Lower lobe of right lung (tissue), 2 donors: ENCODE measurements at regions not wholly inside any gene's neighbourhood (a gene's known extent, or its start where the extent isn't known, plus 50 kb on each side); places are given as distances from the start of the nearest gene placed in this dataset.

Experiments used
- ATAC-seq, 2 donors: fragments of 200-7000 bp; cut with Tn5 transposase; one replicate each; pipeline ENCODE4 v1.9.1; 2020 to 2022; ENCODE audit warnings: mild to moderate bottlenecking in 2 of 2, moderate library complexity in 2 of 2
- DNase-seq: peaks from one replicate; pipeline ENCODE4 v3.0.0-alpha.2; 2020
- H3K27ac ChIP-seq: fragments of 200-600 bp; one replicate; pipeline ENCODE4 v1.8.0; 2022
- H3K27me3 ChIP-seq: fragments of 200-600 bp; one replicate; pipeline ENCODE4 v1.8.0; 2022; ENCODE audit warnings: low read depth
- H3K36me3 ChIP-seq: fragments of 200-600 bp; one replicate; pipeline ENCODE4 v1.8.0; 2022; ENCODE audit warnings: mild to moderate bottlenecking
- H3K4me1 ChIP-seq: fragments of 200-600 bp; one replicate; pipeline ENCODE4 v1.8.0; 2022
- H3K4me3 ChIP-seq: fragments of 200-600 bp; one replicate; pipeline ENCODE4 v1.8.0; 2022; ENCODE audit warnings: mild to moderate bottlenecking
- H3K9me3 ChIP-seq: fragments of 200-600 bp; one replicate; pipeline ENCODE4 v1.8.0; 2022
- intact Hi-C: fragments of 100-400 bp; cut with DNase I; formaldehyde crosslinking; loops from one replicate; pipeline ENCODE4 v1.11.0; 2022
- TF ChIP-seq, protein P1 (sequence below): fragments of 200-600 bp; IDR thresholded peaks from one replicate; pipeline ENCODE4 v1.8.0; 2022; ENCODE audit warnings: antibody characterized with exemption, mild to moderate bottlenecking
- donor health status: DM: no; HTN: yes; CAD: no; lungs with severe emphysema.

DNA sequence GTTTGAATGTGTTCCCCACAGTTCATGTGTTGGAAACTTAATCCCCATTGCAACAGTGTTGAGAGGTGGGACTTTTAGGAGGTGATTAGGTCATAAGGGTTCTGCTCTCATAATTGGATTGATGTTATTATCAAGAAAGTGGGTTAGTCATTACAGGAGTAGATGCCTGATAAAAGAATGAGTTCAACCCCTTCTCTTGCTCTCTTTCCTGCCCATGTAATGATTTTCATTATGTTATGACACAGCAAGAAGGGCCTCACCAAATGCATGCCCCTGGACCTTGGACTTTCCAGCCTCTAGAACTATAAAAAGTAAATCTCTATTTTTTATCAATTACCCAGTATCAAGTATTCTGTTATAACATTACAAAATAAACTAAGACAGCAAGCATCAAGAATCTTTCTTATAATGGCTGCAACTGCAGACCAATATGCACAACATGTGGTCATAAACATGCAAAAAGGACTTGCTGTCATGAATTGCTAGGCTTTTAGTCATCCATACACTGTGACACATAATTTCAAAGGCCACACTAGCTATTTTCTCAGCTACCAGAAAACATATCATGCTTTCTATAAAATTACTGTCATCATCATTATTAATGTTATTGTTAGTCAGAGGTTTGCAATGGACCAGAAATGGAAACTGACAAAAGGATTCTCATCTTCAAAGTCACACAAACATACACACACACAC, 99.9 kb upstream of the GUCY1A2 start:
- Histone ChIP-seq H3K27me3 (no peaks in the 10 kb centered on the region), H3K9me3 (no peaks in the 10 kb centered on the region), H3K36me3 (no peaks in the 10 kb centered on the region), H3K4me3 (no peak overlapping the region), H3K27ac (no peak overlapping the region), H3K4me1 (no peaks in the 10 kb centered on the region)
- TF ChIP-seq, protein P1, sequence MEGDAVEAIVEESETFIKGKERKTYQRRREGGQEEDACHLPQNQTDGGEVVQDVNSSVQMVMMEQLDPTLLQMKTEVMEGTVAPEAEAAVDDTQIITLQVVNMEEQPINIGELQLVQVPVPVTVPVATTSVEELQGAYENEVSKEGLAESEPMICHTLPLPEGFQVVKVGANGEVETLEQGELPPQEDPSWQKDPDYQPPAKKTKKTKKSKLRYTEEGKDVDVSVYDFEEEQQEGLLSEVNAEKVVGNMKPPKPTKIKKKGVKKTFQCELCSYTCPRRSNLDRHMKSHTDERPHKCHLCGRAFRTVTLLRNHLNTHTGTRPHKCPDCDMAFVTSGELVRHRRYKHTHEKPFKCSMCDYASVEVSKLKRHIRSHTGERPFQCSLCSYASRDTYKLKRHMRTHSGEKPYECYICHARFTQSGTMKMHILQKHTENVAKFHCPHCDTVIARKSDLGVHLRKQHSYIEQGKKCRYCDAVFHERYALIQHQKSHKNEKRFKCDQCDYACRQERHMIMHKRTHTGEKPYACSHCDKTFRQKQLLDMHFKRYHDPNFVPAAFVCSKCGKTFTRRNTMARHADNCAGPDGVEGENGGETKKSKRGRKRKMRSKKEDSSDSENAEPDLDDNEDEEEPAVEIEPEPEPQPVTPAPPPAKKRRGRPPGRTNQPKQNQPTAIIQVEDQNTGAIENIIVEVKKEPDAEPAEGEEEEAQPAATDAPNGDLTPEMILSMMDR = no peak
- ATAC-seq (no peak), DNase-seq (no peak)
- intact Hi-C loops = no loop called here

GRCh38 chr11:107116358-107116757, 98.1 kb upstream of the GUCY1A2 start:
- no peak for DNase-seq
- intact Hi-C loops = no loop called here
- Histone ChIP-seq H3K4me3 (no peak overlapping the region), H3K9me3 (no peaks in the 10 kb centered on the region), H3K27me3 (no peaks in the 10 kb centered on the region), H3K4me1 (no peaks in the 10 kb centered on the region), H3K36me3 (no peaks in the 10 kb centered on the region), H3K27ac (no peak overlapping the region)
- TF ChIP-seq, protein P1 = no peak
- no peak for ATAC-seq

DNA sequence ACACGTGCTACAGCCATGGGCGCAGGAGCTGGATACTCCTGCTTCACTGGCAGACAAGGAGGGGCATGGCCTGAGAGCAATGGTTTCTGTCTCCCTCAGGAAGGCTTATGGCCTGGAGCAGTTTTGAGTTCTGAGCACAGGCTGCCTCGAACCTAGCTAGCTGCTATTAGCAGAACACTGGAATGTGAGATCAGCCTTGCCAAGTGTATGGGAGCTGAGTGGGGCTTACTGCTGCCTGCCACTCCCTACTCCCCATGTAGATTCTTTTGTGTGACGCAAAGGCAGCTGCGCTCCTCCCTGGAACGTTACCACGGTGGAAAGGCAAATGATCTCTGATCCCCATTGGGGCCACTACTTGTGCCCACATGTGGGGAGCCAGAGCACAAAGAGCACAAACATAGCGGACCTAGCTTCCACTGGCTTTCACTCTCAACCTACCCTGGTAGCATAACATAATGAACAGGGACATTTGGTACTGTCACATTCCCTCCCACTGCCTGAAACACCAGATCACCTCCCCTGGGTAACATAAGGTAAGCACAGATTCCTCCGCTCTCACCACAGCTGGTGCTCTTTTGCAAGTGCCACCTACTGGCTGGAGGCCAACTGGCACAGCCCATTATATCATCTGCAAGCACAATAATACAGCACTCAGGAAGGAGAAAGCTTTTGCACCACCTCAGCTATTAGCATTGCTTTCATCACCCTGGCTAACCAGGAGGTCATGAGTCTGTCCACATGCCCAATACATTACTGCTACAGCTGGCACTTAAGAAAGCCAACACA, 84.6 kb upstream of the GUCY1A2 start:
- Histone ChIP-seq H3K4me3 (no peak overlapping the region), H3K9me3 (peaks cover 4% of the 10 kb centered on the region), H3K4me1 (no peaks in the 10 kb centered on the region), H3K27me3 (no peaks in the 10 kb centered on the region), H3K27ac (no peak overlapping the region), H3K36me3 (no peaks in the 10 kb centered on the region)
- ATAC-seq (peak; percentile 19 to 24), DNase-seq (no peak)
- intact Hi-C loops = no loop called here
- TF ChIP-seq, protein P1 = no peak

GRCh38 chr11:107092667-107093066, 74.4 kb upstream of the GUCY1A2 start:
- intact Hi-C loops = no loop called here
- Histone ChIP-seq H3K4me1 (no peaks in the 10 kb centered on the region), H3K36me3 (no peaks in the 10 kb centered on the region), H3K27me3 (no peaks in the 10 kb centered on the region), H3K4me3 (no peak overlapping the region), H3K27ac (no peak overlapping the region), H3K9me3 (peaks cover 12% of the 10 kb centered on the region)
- TF ChIP-seq, protein P1 = no peak
- ATAC-seq (no peak), DNase-seq (no peak)

DNA sequence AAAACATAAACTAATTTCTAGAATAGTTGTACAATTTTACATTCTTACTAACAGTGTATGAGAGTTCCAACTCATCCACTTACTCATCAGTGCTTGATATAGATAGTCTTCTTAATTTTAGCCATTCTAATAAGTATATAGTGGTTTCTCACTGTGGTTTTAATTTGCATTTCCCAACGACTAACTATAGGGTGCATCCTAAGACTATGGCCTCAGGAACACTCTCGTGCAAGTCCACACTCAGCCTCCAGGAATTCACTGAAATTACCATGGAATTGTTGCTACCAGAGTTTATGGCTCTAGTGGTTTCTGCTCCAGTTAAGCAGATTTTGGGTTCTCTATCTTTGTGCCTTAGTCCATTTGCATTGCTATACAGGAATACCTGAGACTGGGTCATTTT, 60.1 kb upstream of the GUCY1A2 start:
- DNase-seq (no peak), ATAC-seq (no peak)
- Histone ChIP-seq H3K4me3 (no peak overlapping the region), H3K27me3 (no peaks in the 10 kb centered on the region), H3K27ac (no peak overlapping the region), H3K9me3 (no peaks in the 10 kb centered on the region), H3K4me1 (no peaks in the 10 kb centered on the region), H3K36me3 (no peaks in the 10 kb centered on the region)
- TF ChIP-seq, protein P1 = no peak
- intact Hi-C loops = no loop called here
